CD8-positive, alpha-beta memory T cell (primary cell): ENCODE measurements at regions not wholly inside any gene's neighbourhood (a gene's known extent, or its start where the extent isn't known, plus 50 kb on each side); places are given as distances from the start of the nearest gene placed in this dataset.

Experiments used
- CTCF ChIA-PET: fragments of 350-600 bp; sonication (Branson Sonifier 250); formaldehyde crosslinking; loops from one replicate; lab custom pipeline; 2021; ENCODE audit warnings: antibody characterized with exemption; lab: Charles Lee
- POLR2A ChIA-PET: fragments of 350-600 bp; sonication (Branson Sonifier 250); formaldehyde crosslinking; loops from one replicate; lab custom pipeline; 2021; ENCODE audit warnings: antibody characterized with exemption; lab: Charles Lee
- DNase-seq, 5 donors: peaks; one replicate each; pipeline versions ENCODE4 v3.0.0 to v3.0.0-alpha.2; 2020 to 2022; ENCODE audit warnings: mixed read lengths in 1 of 5
- H3K27ac ChIP-seq: one replicate; pipeline ENCODE4 v1.7.0; 2013; ENCODE audit warnings: low read depth, mild to moderate bottlenecking, low read length, moderate library complexity
- H3K27me3 ChIP-seq: 2 replicates; pipeline ENCODE4 v1.7.0; 2013; ENCODE audit warnings: low read length, mild to moderate bottlenecking; ENCODE audit not compliant: insufficient read depth, poor library complexity, severe bottlenecking
- H3K36me3 ChIP-seq: 2 replicates; pipeline ENCODE4 v1.7.0; 2013; ENCODE audit warnings: mild to moderate bottlenecking, low read length, moderate library complexity; ENCODE audit not compliant: insufficient read depth
- H3K4me1 ChIP-seq: 2 replicates; pipeline ENCODE4 v1.7.0; 2013; ENCODE audit warnings: mild to moderate bottlenecking, low read length, moderate library complexity; ENCODE audit not compliant: insufficient read depth
- H3K4me3 ChIP-seq: 2 replicates; pipeline ENCODE4 v1.7.0; 2013; ENCODE audit warnings: mild to moderate bottlenecking, low read length
- H3K9me3 ChIP-seq: 2 replicates; pipeline ENCODE4 v1.7.0; 2013; ENCODE audit warnings: mild to moderate bottlenecking, low read length
- H3K27ac Mint-ChIP-seq, 8 donors: one replicate each; pipeline ENCODE4 v1.8.0; 2020 to 2021; ENCODE audit warnings: mixed read lengths in 8 of 8, mild to moderate bottlenecking in 6 of 8, inconsistent platforms in 3 of 8, moderate library complexity in 3 of 8
- H3K27me3 Mint-ChIP-seq, 2 donors: one replicate each; pipeline ENCODE4 v1.8.0; 2020 to 2021; ENCODE audit warnings: mixed read lengths in 2 of 2, mild to moderate bottlenecking in 1 of 2, moderate library complexity in 1 of 2
- H3K36me3 Mint-ChIP-seq, 3 donors: one replicate each; pipeline ENCODE4 v1.8.0; 2020 to 2021; ENCODE audit warnings: mixed read lengths in 3 of 3, inconsistent platforms in 1 of 3, mild to moderate bottlenecking in 1 of 3
- H3K4me1 Mint-ChIP-seq, 3 donors: one replicate each; pipeline ENCODE4 v1.8.0; 2020 to 2021; ENCODE audit warnings: mixed read lengths in 3 of 3, inconsistent platforms in 1 of 3, mild to moderate bottlenecking in 1 of 3
- H3K4me3 Mint-ChIP-seq, 7 donors: one replicate each; pipeline ENCODE4 v1.8.0; 2020 to 2021; ENCODE audit warnings: mixed read lengths in 7 of 7, mild to moderate bottlenecking in 6 of 7, moderate library complexity in 4 of 7, inconsistent platforms in 2 of 7
- H3K9me3 Mint-ChIP-seq, 5 donors: one replicate each; pipeline ENCODE4 v1.8.0; 2020 to 2022; ENCODE audit warnings: mixed read lengths in 5 of 5, mild to moderate bottlenecking in 3 of 5, moderate library complexity in 2 of 5, inconsistent platforms in 1 of 5

DNA sequence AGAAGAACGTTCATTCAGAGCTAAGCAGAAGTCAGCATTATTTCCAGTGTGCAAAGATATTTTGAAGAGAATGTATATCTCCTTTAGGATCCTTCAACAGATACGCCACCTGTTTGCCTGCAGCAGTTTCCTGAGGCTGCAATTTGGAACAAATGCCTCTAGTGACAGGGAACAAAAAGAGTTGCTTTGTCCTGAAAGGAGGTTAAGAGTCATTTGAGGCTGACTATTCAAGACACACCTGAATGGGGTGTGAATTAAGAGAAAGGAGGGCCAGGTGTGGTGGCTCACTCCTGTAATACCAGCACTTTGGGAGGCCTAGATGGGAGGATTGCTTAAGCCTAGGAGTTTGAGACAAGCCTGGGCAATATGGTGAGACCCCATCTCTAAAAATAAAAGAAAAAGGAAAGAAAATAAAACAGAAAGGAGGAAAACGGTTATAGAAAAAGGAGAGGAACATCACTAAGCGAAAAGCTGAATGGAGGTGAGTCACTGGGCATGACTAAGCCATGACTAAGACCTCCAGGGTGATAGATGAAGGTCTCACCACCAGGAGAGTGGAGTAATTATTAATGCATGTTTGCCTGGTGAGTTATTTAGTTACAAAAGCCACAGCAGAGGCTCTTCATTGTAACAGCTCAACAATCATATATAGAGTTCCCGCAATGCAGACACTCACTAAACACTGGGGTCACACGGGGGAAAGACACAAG is 255.2 kb upstream of the TNC start:
- peak overlapping the region in 1 of 8 donors; percentile 15 for H3K27ac Mint-ChIP-seq
- no peaks in the 10 kb centered on the region for H3K36me3 Mint-ChIP-seq
- Histone ChIP-seq H3K9me3 (no peaks in the 10 kb centered on the region), H3K36me3 (no peaks in the 10 kb centered on the region), H3K4me3 (no peak overlapping the region), H3K27me3 (no peaks in the 10 kb centered on the region), H3K4me1 (no peaks in the 10 kb centered on the region), H3K27ac (no peak overlapping the region)
- no peaks in the 10 kb centered on the region for H3K4me1 Mint-ChIP-seq
- POLR2A ChIA-PET = no interaction called here
- H3K9me3 Mint-ChIP-seq = peaks cover 0 to 5% (median 0%) of the 10 kb centered on the region in 5 donors
- H3K27me3 Mint-ChIP-seq = peaks cover 4 to 5% of the 10 kb centered on the region in 2 donors
- DNase-seq = no peak
- no peak overlapping the region for H3K4me3 Mint-ChIP-seq
- CTCF ChIA-PET = no interaction called here

DNA sequence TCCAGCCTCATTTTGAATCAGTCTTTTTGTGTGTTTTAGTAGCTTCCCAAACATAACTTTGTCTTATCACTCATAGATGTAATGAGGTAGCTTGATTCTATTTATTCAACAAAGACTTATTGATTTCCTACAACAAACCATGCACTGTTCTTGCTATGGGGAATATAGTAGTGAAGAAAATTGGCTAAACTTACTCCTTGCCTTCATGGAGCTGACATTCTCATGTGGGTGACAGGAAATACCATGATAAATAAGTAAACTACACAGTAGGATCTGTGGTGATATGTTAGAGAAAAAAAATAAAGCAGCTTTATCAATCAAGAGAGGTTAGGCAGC is 255.7 kb upstream of the TNC start:
- Histone ChIP-seq H3K27me3 (no peaks in the 10 kb centered on the region), H3K4me1 (no peaks in the 10 kb centered on the region), H3K36me3 (no peaks in the 10 kb centered on the region), H3K9me3 (no peaks in the 10 kb centered on the region), H3K27ac (no peak overlapping the region), H3K4me3 (no peak overlapping the region)
- Mint-ChIP-seq H3K9me3 (peaks cover 0 to 5% (median 0%) of the 10 kb centered on the region in 5 donors), H3K27ac (no peak overlapping the region), H3K36me3 (no peaks in the 10 kb centered on the region), H3K27me3 (peaks cover 4 to 5% of the 10 kb centered on the region in 2 donors), H3K4me1 (no peaks in the 10 kb centered on the region), H3K4me3 (no peak overlapping the region)
- ChIA-PET CTCF (no interaction called here), POLR2A (no interaction called here)
- no peak for DNase-seq

DNA sequence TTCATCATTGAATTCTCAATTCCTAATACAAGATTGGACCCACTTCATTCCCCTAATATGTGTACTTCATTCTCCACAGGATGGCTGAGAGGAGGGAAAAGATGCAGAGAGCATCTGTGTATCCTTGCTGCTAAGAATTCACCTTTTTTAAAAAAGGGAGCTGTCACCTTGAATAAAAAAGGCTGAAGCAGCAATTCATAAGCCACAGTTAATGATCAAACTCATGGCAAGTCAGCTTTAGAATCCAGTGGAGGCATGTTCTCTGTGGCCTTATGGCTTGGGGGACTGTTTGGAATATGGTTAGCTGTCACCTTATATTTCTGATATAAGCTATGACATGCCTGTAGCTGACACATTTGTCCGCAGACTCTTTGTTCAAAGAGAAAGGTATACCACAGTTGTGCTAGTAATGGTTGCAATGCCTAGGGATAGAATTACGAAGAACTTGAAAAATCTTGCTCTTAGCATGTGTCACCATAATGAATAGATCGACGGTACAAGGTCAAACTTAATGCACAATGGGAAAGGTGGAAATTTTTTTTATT is 256.8 kb upstream of the TNC start:
- Mint-ChIP-seq H3K9me3 (peaks cover 0 to 5% (median 0%) of the 10 kb centered on the region in 5 donors), H3K36me3 (no peaks in the 10 kb centered on the region), H3K4me3 (no peak overlapping the region), H3K27ac (no peak overlapping the region), H3K27me3 (peaks cover 0 to 5% of the 10 kb centered on the region in 2 donors), H3K4me1 (no peaks in the 10 kb centered on the region)
- ChIA-PET POLR2A (no interaction called here), CTCF (no interaction called here)
- no peak for DNase-seq
- Histone ChIP-seq H3K27ac (no peak overlapping the region), H3K4me1 (no peaks in the 10 kb centered on the region), H3K27me3 (no peaks in the 10 kb centered on the region), H3K4me3 (no peak overlapping the region), H3K36me3 (no peaks in the 10 kb centered on the region), H3K9me3 (no peaks in the 10 kb centered on the region)

DNA sequence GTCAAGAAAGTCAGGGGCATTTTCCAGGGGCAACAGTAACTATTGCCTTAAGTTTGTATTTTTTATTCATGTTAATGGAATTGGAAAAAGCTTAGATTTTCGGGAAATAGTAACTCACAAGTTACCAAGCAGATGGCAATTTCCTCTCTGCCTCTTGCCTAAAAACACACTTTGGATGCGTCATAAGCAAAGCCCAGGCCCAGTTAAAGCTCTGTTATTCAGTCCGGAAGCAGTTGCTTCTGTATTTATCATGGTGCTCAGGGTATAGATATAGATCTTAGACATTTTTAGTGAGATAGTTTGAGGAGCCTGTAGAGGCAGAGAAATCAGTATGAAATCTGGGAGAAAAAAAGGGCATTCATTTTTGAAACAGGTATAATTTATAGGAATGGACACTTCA is 260.3 kb upstream of the TNC start:
- ChIA-PET CTCF (no interaction called here), POLR2A (no interaction called here)
- Histone ChIP-seq H3K9me3 (no peaks in the 10 kb centered on the region), H3K4me3 (no peak overlapping the region), H3K27me3 (no peaks in the 10 kb centered on the region), H3K4me1 (no peaks in the 10 kb centered on the region), H3K27ac (no peak overlapping the region), H3K36me3 (no peaks in the 10 kb centered on the region)
- Mint-ChIP-seq H3K27ac (no peak overlapping the region), H3K9me3 (peaks cover 0 to 15% (median 4%) of the 10 kb centered on the region in 5 donors), H3K4me3 (no peak overlapping the region), H3K4me1 (no peaks in the 10 kb centered on the region), H3K36me3 (no peaks in the 10 kb centered on the region), H3K27me3 (peaks cover 0 to 2% of the 10 kb centered on the region in 2 donors)
- DNase-seq = no peak

DNA sequence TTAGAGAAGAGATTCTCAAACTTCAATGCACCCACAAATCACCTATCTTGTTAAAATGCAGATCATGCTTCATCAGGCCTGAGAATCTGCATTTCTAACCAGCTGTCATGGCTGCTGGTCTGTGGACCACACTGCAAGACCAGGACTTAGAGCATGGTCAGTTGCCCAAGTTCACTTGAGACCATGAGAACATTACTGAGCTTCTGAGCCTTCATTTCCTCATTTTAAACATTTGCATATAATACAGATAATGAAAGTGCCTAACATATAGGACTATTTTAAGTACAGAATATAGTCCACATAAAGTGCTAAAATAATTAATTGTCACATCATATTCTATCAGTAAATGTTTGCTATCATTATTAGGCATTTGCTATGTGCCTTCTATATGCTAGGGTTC is 260.8 kb upstream of the TNC start:
- DNase-seq = no peak
- Mint-ChIP-seq H3K4me1 (no peaks in the 10 kb centered on the region), H3K27ac (no peak overlapping the region), H3K4me3 (no peak overlapping the region), H3K36me3 (no peaks in the 10 kb centered on the region), H3K9me3 (peaks cover 4 to 20% (median 6%) of the 10 kb centered on the region in 5 donors), H3K27me3 (peaks cover 0 to 2% of the 10 kb centered on the region in 2 donors)
- CTCF ChIA-PET = no interaction called here
- POLR2A ChIA-PET = no interaction called here
- Histone ChIP-seq H3K4me1 (no peaks in the 10 kb centered on the region), H3K27ac (no peak overlapping the region), H3K27me3 (no peaks in the 10 kb centered on the region), H3K36me3 (no peaks in the 10 kb centered on the region), H3K4me3 (no peak overlapping the region), H3K9me3 (no peaks in the 10 kb centered on the region)

DNA sequence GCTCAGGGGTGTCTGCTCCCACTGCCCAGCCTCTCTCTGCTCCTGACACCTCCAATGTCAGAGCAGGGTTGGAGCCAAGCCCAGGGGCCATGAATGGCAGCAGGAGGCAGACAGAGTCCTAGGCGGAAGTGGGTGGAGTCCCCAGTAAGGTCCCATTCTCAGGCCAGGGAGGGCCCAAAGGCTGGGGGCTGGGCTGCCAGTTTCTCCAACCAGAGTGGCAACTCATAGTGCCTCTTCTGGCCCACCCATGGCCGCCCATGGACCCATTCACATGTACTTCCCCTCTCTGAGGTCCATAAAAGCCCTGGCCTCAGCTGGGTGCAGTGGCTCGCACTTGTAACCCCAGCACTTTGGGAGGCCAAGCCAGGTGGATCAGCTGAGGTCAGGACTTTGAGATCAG is 261.8 kb upstream of the TNC start:
- H3K36me3 Mint-ChIP-seq = no peaks in the 10 kb centered on the region
- H3K27me3 Mint-ChIP-seq = peaks cover 0 to 2% of the 10 kb centered on the region in 2 donors
- ChIA-PET CTCF (no interaction called here), POLR2A (no interaction called here)
- Histone ChIP-seq H3K27ac (no peak overlapping the region), H3K4me1 (no peaks in the 10 kb centered on the region), H3K36me3 (no peaks in the 10 kb centered on the region), H3K9me3 (no peaks in the 10 kb centered on the region), H3K4me3 (no peak overlapping the region), H3K27me3 (no peaks in the 10 kb centered on the region)
- no peak overlapping the region for H3K27ac Mint-ChIP-seq
- no peak overlapping the region for H3K4me3 Mint-ChIP-seq
- peaks cover 7 to 26% (median 9%) of the 10 kb centered on the region in 5 donors for H3K9me3 Mint-ChIP-seq
- no peak for DNase-seq
- H3K4me1 Mint-ChIP-seq = no peaks in the 10 kb centered on the region

DNA sequence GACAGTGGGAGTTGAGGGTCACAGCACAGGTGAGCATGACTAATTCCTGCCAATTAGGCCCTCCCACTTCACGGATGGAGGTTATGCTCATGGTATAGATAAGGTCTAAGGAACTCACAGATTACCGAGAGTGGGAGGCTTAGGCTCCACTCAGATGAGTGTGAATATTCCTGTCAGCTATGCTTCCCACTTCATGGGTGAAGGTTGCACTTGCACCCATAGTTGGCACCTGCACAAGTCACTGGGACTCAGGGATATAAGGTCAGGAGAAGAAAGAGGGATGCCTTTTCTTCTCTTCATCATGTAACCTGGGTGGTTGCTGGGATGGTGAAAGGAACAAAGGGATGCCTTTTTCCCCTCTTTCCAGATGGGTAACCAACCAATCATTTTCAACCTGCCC is 264.9 kb upstream of the TNC start:
- no peak overlapping the region for H3K4me3 ChIP-seq
- Mint-ChIP-seq H3K4me3 (no peak overlapping the region), H3K9me3 (peaks cover 7 to 26% (median 9%) of the 10 kb centered on the region in 5 donors), H3K4me1 (no peaks in the 10 kb centered on the region), H3K36me3 (no peaks in the 10 kb centered on the region), H3K27ac (no peak overlapping the region), H3K27me3 (peaks cover 2 to 4% of the 10 kb centered on the region in 2 donors)
- ChIA-PET CTCF (no interaction called here), POLR2A (no interaction called here)
- no peaks in the 10 kb centered on the region for H3K27me3 ChIP-seq
- DNase-seq = no peak
- H3K4me1 ChIP-seq = no peaks in the 10 kb centered on the region
- no peaks in the 10 kb centered on the region for H3K36me3 ChIP-seq
- no peak overlapping the region for H3K27ac ChIP-seq
- no peaks in the 10 kb centered on the region for H3K9me3 ChIP-seq

DNA sequence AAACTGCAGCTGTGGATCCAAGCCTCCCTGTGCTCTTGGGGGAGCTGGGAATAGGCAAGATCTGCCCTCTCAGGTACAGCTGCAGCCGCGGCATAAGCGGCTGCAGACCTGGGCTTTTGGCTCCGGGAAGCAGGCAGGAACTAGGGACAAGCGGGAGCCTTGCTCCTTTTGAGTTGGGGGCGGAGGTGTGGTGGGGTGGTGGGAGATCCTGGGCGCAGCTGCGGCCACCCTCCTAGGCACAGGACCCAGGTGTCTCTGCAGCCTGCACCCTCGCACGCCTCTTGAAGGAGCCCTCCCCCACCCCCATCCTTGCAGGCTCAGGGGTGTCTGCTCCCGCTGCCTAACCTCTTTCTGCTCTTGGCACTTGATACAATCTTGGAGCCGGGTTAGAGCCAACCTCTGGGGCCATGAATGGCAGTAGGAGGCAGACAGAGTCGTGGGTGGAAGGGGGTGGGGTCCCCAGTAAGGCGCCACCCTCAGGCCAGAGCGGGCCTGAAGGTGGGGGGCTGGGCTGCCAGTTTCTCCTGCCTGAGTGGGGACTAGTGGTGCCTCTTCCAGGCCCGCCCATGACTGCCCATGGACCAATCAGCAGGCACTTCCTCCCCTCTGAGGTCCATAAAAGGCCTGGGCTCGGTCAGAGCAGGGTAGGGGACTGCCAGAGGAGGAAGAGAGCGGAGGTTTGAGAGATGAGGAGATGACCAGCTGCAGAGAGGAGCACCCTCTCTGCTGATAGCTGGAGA is 267.6 kb upstream of the TNC start:
- POLR2A ChIA-PET = no interaction called here
- peaks cover 8 to 25% (median 9%) of the 10 kb centered on the region in 5 donors for H3K9me3 Mint-ChIP-seq
- no peaks in the 10 kb centered on the region for H3K36me3 ChIP-seq
- no peak overlapping the region for H3K4me3 ChIP-seq
- no peaks in the 10 kb centered on the region for H3K9me3 ChIP-seq
- CTCF ChIA-PET = no interaction called here
- peaks cover 2 to 4% of the 10 kb centered on the region in 2 donors for H3K27me3 Mint-ChIP-seq
- H3K27me3 ChIP-seq = no peaks in the 10 kb centered on the region
- H3K27ac Mint-ChIP-seq = no peak overlapping the region
- H3K36me3 Mint-ChIP-seq = no peaks in the 10 kb centered on the region
- no peaks in the 10 kb centered on the region for H3K4me1 Mint-ChIP-seq
- no peak overlapping the region for H3K4me3 Mint-ChIP-seq
- H3K27ac ChIP-seq = no peak overlapping the region
- H3K4me1 ChIP-seq = no peaks in the 10 kb centered on the region
- no peak for DNase-seq
